Activated CD4-positive, alpha-beta memory T cell treated with anti-CD3 and anti-CD28 coated beads for 36 hours (primary cell): ENCODE measurements at regions not wholly inside any gene's neighbourhood (a gene's known extent, or its start where the extent isn't known, plus 50 kb on each side); places are given as distances from the start of the nearest gene placed in this dataset.

Source experiments
- CTCF ChIA-PET: fragments of 350-600 bp; sonication (Branson Sonifier 250); formaldehyde crosslinking; loops from one replicate; lab custom pipeline; 2021; ENCODE audit warnings: antibody characterized with exemption, inconsistent platforms; lab: Charles Lee
- POLR2A ChIA-PET: fragments of 350-600 bp; sonication (Branson Sonifier 250); formaldehyde crosslinking; loops from one replicate; lab custom pipeline; 2021; ENCODE audit warnings: antibody characterized with exemption; lab: Charles Lee
- DNase-seq: peaks from one replicate; pipeline ENCODE4 v3.0.0-alpha.2; 2020
- H3K27ac Mint-ChIP-seq: one replicate; pipeline ENCODE4 v1.8.0; 2021; ENCODE audit warnings: mixed read lengths
- H3K27me3 Mint-ChIP-seq: one replicate; pipeline ENCODE4 v1.8.0; 2021; ENCODE audit warnings: mixed read lengths
- H3K36me3 Mint-ChIP-seq: one replicate; pipeline ENCODE4 v1.8.0; 2021; ENCODE audit warnings: mixed read lengths
- H3K4me1 Mint-ChIP-seq: one replicate; pipeline ENCODE4 v1.8.0; 2021; ENCODE audit warnings: low read depth, mixed read lengths
- H3K4me3 Mint-ChIP-seq: one replicate; pipeline ENCODE4 v1.8.0; 2021; ENCODE audit warnings: mild to moderate bottlenecking, mixed read lengths
- H3K9me3 Mint-ChIP-seq: one replicate; pipeline ENCODE4 v1.8.0; 2021; ENCODE audit warnings: mixed read lengths
- intact Hi-C: fragments of 100-400 bp; cut with micrococcal nuclease; formaldehyde crosslinking; loops from one replicate; pipeline ENCODE4 v1.15.1; 2023

- ChIA-PET CTCF (no interaction called here), POLR2A (no interaction called here)
- Mint-ChIP-seq H3K9me3 (peaks cover 2% of the 10 kb centered on the region), H3K27me3 (no peaks in the 10 kb centered on the region), H3K27ac (no peak overlapping the region), H3K36me3 (no peaks in the 10 kb centered on the region), H3K4me1 (no peaks in the 10 kb centered on the region), H3K4me3 (no peak overlapping the region)
- DNase-seq, result no peak
- intact Hi-C loops, result no loop called here
These were observed 225.6 kb upstream of the IGFBP3 start for GRCh38 chr7:46146454-46147255.

- ChIA-PET CTCF (no interaction called here), POLR2A (no interaction called here)
- Mint-ChIP-seq H3K36me3 (no peaks in the 10 kb centered on the region), H3K4me3 (no peak overlapping the region), H3K27ac (no peak overlapping the region), H3K4me1 (no peaks in the 10 kb centered on the region), H3K27me3 (no peaks in the 10 kb centered on the region), H3K9me3 (peaks cover 2% of the 10 kb centered on the region)
- intact Hi-C loops, result no loop called here
- DNase-seq, result no peak
These were observed 224.3 kb upstream of the IGFBP3 start for GRCh38 chr7:46145412-46145811.

- CTCF ChIA-PET, result no interaction called here
- H3K4me3 Mint-ChIP-seq, result no peak overlapping the region
- H3K27me3 Mint-ChIP-seq, result no peaks in the 10 kb centered on the region
- no peaks in the 10 kb centered on the region for H3K36me3 Mint-ChIP-seq
- H3K9me3 Mint-ChIP-seq, result peaks cover 2% of the 10 kb centered on the region
- intact Hi-C loops, result no loop called here
- POLR2A ChIA-PET, result no interaction called here
- no peaks in the 10 kb centered on the region for H3K4me1 Mint-ChIP-seq
- no peak for DNase-seq
- H3K27ac Mint-ChIP-seq, result no peak overlapping the region
These were observed 223.2 kb upstream of the IGFBP3 start for GRCh38 chr7:46143949-46144917.

- POLR2A ChIA-PET, result no interaction called here
- no peak for DNase-seq
- intact Hi-C loops, result no loop called here
- Mint-ChIP-seq H3K4me1 (no peaks in the 10 kb centered on the region), H3K27me3 (no peaks in the 10 kb centered on the region), H3K36me3 (no peaks in the 10 kb centered on the region), H3K9me3 (peaks cover 2% of the 10 kb centered on the region), H3K4me3 (no peak overlapping the region), H3K27ac (no peak overlapping the region)
- CTCF ChIA-PET, result no interaction called here
These were observed 222.3 kb upstream of the IGFBP3 start for GRCh38 chr7:46143421-46143820.

- H3K4me1 Mint-ChIP-seq, result no peaks in the 10 kb centered on the region
- intact Hi-C loops, result no loop called here
- POLR2A ChIA-PET, result no interaction called here
- H3K9me3 Mint-ChIP-seq, result peaks cover 2% of the 10 kb centered on the region
- CTCF ChIA-PET, result interaction anchor here (1.5 kb wide), 1 partner anchor 222 kb away, joined by 6 read pairs; no protein-coding TSS in a partner anchor
- no peak overlapping the region for H3K27ac Mint-ChIP-seq
- no peaks in the 10 kb centered on the region for H3K36me3 Mint-ChIP-seq
- no peak for DNase-seq
- no peak overlapping the region for H3K4me3 Mint-ChIP-seq
- H3K27me3 Mint-ChIP-seq, result no peaks in the 10 kb centered on the region
These were observed 218.0 kb upstream of the IGFBP3 start for GRCh38 chr7:46139079-46139478.

- DNase-seq, result no peak
- no peaks in the 10 kb centered on the region for H3K36me3 Mint-ChIP-seq
- intact Hi-C loops, result no loop called here
- ChIA-PET CTCF (interaction anchor here (1.5 kb wide), 1 partner anchor 221 kb away, joined by 6 read pairs; no protein-coding TSS in a partner anchor), POLR2A (no interaction called here)
- no peaks in the 10 kb centered on the region for H3K27me3 Mint-ChIP-seq
- H3K27ac Mint-ChIP-seq, result no peak overlapping the region
- no peaks in the 10 kb centered on the region for H3K4me1 Mint-ChIP-seq
- H3K4me3 Mint-ChIP-seq, result no peak overlapping the region
- no peaks in the 10 kb centered on the region for H3K9me3 Mint-ChIP-seq
These were observed 216.7 kb upstream of the IGFBP3 start for GRCh38 chr7:46137725-46138124.

- CTCF ChIA-PET, result no interaction called here
- Mint-ChIP-seq H3K27ac (no peak overlapping the region), H3K9me3 (no peaks in the 10 kb centered on the region), H3K27me3 (no peaks in the 10 kb centered on the region), H3K36me3 (no peaks in the 10 kb centered on the region), H3K4me1 (no peaks in the 10 kb centered on the region), H3K4me3 (no peak overlapping the region)
- no peak for DNase-seq
- intact Hi-C loops, result no loop called here
- POLR2A ChIA-PET, result no interaction called here
These were observed 214.5 kb upstream of the IGFBP3 start for GRCh38 chr7:46135557-46135956.

GRCh38 chr7:46134795-46135194 lies 213.7 kb upstream of the IGFBP3 start:
- DNase-seq, result no peak
- CTCF ChIA-PET, result no interaction called here
- Mint-ChIP-seq H3K9me3 (no peaks in the 10 kb centered on the region), H3K27ac (no peak overlapping the region), H3K36me3 (no peaks in the 10 kb centered on the region), H3K4me3 (no peak overlapping the region), H3K4me1 (no peaks in the 10 kb centered on the region), H3K27me3 (no peaks in the 10 kb centered on the region)
- intact Hi-C loops, result no loop called here
- POLR2A ChIA-PET, result no interaction called here

- intact Hi-C loops, result no loop called here
- POLR2A ChIA-PET, result no interaction called here
- no peaks in the 10 kb centered on the region for H3K27me3 Mint-ChIP-seq
These were observed 213.3 kb upstream of the IGFBP3 start for GRCh38 chr7:46134385-46134784.

GRCh38 chr7:46133751-46134150 lies 212.7 kb upstream of the IGFBP3 start:
- Mint-ChIP-seq H3K36me3 (no peaks in the 10 kb centered on the region), H3K9me3 (no peaks in the 10 kb centered on the region), H3K4me1 (no peaks in the 10 kb centered on the region), H3K4me3 (no peak overlapping the region), H3K27ac (no peak overlapping the region), H3K27me3 (no peaks in the 10 kb centered on the region)
- ChIA-PET CTCF (no interaction called here), POLR2A (no interaction called here)
- DNase-seq, result no peak
- intact Hi-C loops, result no loop called here

More at GRCh38 chr7:46134385-46134784, 213.3 kb upstream of the IGFBP3 start:
- no peak for DNase-seq
- Mint-ChIP-seq H3K4me1 (no peaks in the 10 kb centered on the region), H3K27ac (no peak overlapping the region), H3K36me3 (no peaks in the 10 kb centered on the region), H3K9me3 (no peaks in the 10 kb centered on the region), H3K4me3 (no peak overlapping the region)
- CTCF ChIA-PET, result no interaction called here

- intact Hi-C loops, result no loop called here
- Mint-ChIP-seq H3K36me3 (no peaks in the 10 kb centered on the region), H3K27me3 (no peaks in the 10 kb centered on the region), H3K9me3 (no peaks in the 10 kb centered on the region), H3K27ac (no peak overlapping the region), H3K4me3 (no peak overlapping the region), H3K4me1 (no peaks in the 10 kb centered on the region)
- POLR2A ChIA-PET, result no interaction called here
- CTCF ChIA-PET, result no interaction called here
- no peak for DNase-seq
These were observed 212.0 kb upstream of the IGFBP3 start for GRCh38 chr7:46133072-46133471.
